Naive thymus-derived CD8-positive, alpha-beta T cell (primary cell): ENCODE measurements at regions not wholly inside any gene's neighbourhood (a gene's known extent, or its start where the extent isn't known, plus 50 kb on each side); places are given as distances from the start of the nearest gene placed in this dataset.

Experiments
- ATAC-seq, 2 donors: fragments of 150-1000 bp; cut with Tn5 transposase in 1 of 2; sonication (Bioruptor Pico), chemical (Tn5 transposase) in 1 of 2; 1 replicate in 1 of 2; 2 replicates in 1 of 2; pipeline ENCODE4 v1.10.0; 2021; ENCODE audit warnings: mild to moderate bottlenecking in 2 of 2, moderate library complexity in 2 of 2
- POLR2A ChIA-PET: fragments of 350-600 bp; sonication (Branson Sonifier 250); formaldehyde crosslinking; loops from one replicate; lab custom pipeline; 2021; ENCODE audit warnings: antibody characterized with exemption; lab: Charles Lee
- DNase-seq, 10 donors: peaks; one replicate each; pipeline versions ENCODE4 v3.0.0 to v3.0.0-alpha.2; 2020 to 2022
- H3K27ac Mint-ChIP-seq, 10 donors: one replicate each; pipeline ENCODE4 v1.8.0; 2020 to 2022; ENCODE audit warnings: mild to moderate bottlenecking in 10 of 10, mixed read lengths in 10 of 10, moderate library complexity in 4 of 10, inconsistent platforms in 1 of 10
- H3K27me3 Mint-ChIP-seq, 5 donors: one replicate each; pipeline ENCODE4 v1.8.0; 2021 to 2022; ENCODE audit warnings: mixed read lengths in 5 of 5
- H3K36me3 Mint-ChIP-seq, 3 donors: one replicate each; pipeline ENCODE4 v1.8.0; 2020 to 2022; ENCODE audit warnings: mixed read lengths in 3 of 3, mild to moderate bottlenecking in 2 of 3, inconsistent platforms in 1 of 3
- H3K4me1 Mint-ChIP-seq, 4 donors: one replicate each; pipeline ENCODE4 v1.8.0; 2021 to 2022; ENCODE audit warnings: mixed read lengths in 4 of 4
- H3K4me3 Mint-ChIP-seq, 10 donors: one replicate each; pipeline ENCODE4 v1.8.0; 2020 to 2022; ENCODE audit warnings: mild to moderate bottlenecking in 10 of 10, mixed read lengths in 10 of 10, moderate library complexity in 6 of 10, inconsistent platforms in 1 of 10
- H3K9me3 Mint-ChIP-seq, 9 donors: one replicate each; pipeline ENCODE4 v1.8.0; 2020 to 2022; ENCODE audit warnings: mixed read lengths in 9 of 9, mild to moderate bottlenecking in 3 of 9, inconsistent platforms in 1 of 9, moderate library complexity in 1 of 9

- DNase-seq, result no peak
- no peak for ATAC-seq
- Mint-ChIP-seq H3K4me1 (no peaks in the 10 kb centered on the region), H3K27ac (no peak overlapping the region), H3K27me3 (peaks cover 0 to 3% (median 0%) of the 10 kb centered on the region in 5 donors), H3K4me3 (no peak overlapping the region), H3K36me3 (no peaks in the 10 kb centered on the region), H3K9me3 (peaks cover 0 to 22% (median 1%) of the 10 kb centered on the region in 9 donors)
- POLR2A ChIA-PET, result no interaction called here
Observed at GRCh38 chr5:60330236-60330635, 369.7 kb downstream of the DEPDC1B start.

- no peak overlapping the region for H3K4me3 Mint-ChIP-seq
- ATAC-seq (no peak), DNase-seq (no peak)
- no peaks in the 10 kb centered on the region for H3K4me1 Mint-ChIP-seq
- POLR2A ChIA-PET, result no interaction called here
- H3K27me3 Mint-ChIP-seq, result peaks cover 0 to 7% (median 0%) of the 10 kb centered on the region in 5 donors
- H3K36me3 Mint-ChIP-seq, result peaks cover 0 to 8% (median 0%) of the 10 kb centered on the region in 3 donors
- H3K27ac Mint-ChIP-seq, result no peak overlapping the region
- H3K9me3 Mint-ChIP-seq, result peaks cover 6 to 42% (median 13%) of the 10 kb centered on the region in 9 donors
Observed at GRCh38 chr5:60325870-60326269, 374.1 kb downstream of the DEPDC1B start.

GRCh38 chr5:60323596-60323995 lies 376.4 kb downstream of the DEPDC1B start:
- no peaks in the 10 kb centered on the region for H3K4me1 Mint-ChIP-seq
- H3K36me3 Mint-ChIP-seq, result peaks cover 0 to 8% (median 0%) of the 10 kb centered on the region in 3 donors
- H3K27ac Mint-ChIP-seq, result no peak overlapping the region
- peaks cover 5 to 34% (median 17%) of the 10 kb centered on the region in 9 donors for H3K9me3 Mint-ChIP-seq
- DNase-seq, result no peak
- ATAC-seq, result no peak
- no peak overlapping the region for H3K4me3 Mint-ChIP-seq
- peaks cover 0 to 4% (median 1%) of the 10 kb centered on the region in 5 donors for H3K27me3 Mint-ChIP-seq
- POLR2A ChIA-PET, result no interaction called here

- no peaks in the 10 kb centered on the region for H3K27me3 Mint-ChIP-seq
- ATAC-seq (no peak), DNase-seq (no peak)
- H3K4me3 Mint-ChIP-seq, result no peak overlapping the region
- POLR2A ChIA-PET, result no interaction called here
- H3K4me1 Mint-ChIP-seq, result no peaks in the 10 kb centered on the region
- H3K36me3 Mint-ChIP-seq, result no peaks in the 10 kb centered on the region
- peaks cover 0 to 9% (median 5%) of the 10 kb centered on the region in 9 donors for H3K9me3 Mint-ChIP-seq
- H3K27ac Mint-ChIP-seq, result no peak overlapping the region
Observed at GRCh38 chr5:60312098-60312497, 387.9 kb downstream of the DEPDC1B start.

GRCh38 chr5:60299944-60300343 lies 400.0 kb downstream of the DEPDC1B start:
- Mint-ChIP-seq H3K4me3 (no peak overlapping the region), H3K27me3 (no peaks in the 10 kb centered on the region), H3K4me1 (no peaks in the 10 kb centered on the region), H3K27ac (no peak overlapping the region), H3K36me3 (peaks cover 0 to 5% (median 0%) of the 10 kb centered on the region in 3 donors), H3K9me3 (peaks cover 0 to 21% (median 4%) of the 10 kb centered on the region in 9 donors)
- DNase-seq (no peak), ATAC-seq (no peak)
- POLR2A ChIA-PET, result no interaction called here

GRCh38 chr5:60297658-60298057 lies 402.3 kb downstream of the DEPDC1B start:
- Mint-ChIP-seq H3K9me3 (peaks cover 0 to 21% (median 3%) of the 10 kb centered on the region in 9 donors), H3K4me3 (no peak overlapping the region), H3K27me3 (no peaks in the 10 kb centered on the region), H3K4me1 (no peaks in the 10 kb centered on the region), H3K36me3 (no peaks in the 10 kb centered on the region), H3K27ac (no peak overlapping the region)
- ATAC-seq (no peak), DNase-seq (no peak)
- POLR2A ChIA-PET, result no interaction called here

- Mint-ChIP-seq H3K4me1 (no peaks in the 10 kb centered on the region), H3K36me3 (no peaks in the 10 kb centered on the region), H3K27me3 (no peaks in the 10 kb centered on the region), H3K27ac (no peak overlapping the region), H3K4me3 (no peak overlapping the region), H3K9me3 (peaks cover 0 to 10% (median 3%) of the 10 kb centered on the region in 9 donors)
- DNase-seq (no peak), ATAC-seq (no peak)
- POLR2A ChIA-PET, result no interaction called here
Observed at GRCh38 chr5:60295423-60295822, 401.9 kb upstream of the PDE4D start.

GRCh38 chr5:60293518-60293917 lies 400.0 kb upstream of the PDE4D start:
- Mint-ChIP-seq H3K4me3 (no peak overlapping the region), H3K27me3 (peaks cover 0 to 3% (median 0%) of the 10 kb centered on the region in 5 donors), H3K4me1 (no peaks in the 10 kb centered on the region), H3K27ac (no peak overlapping the region), H3K9me3 (peaks cover 0 to 8% (median 3%) of the 10 kb centered on the region in 9 donors), H3K36me3 (no peaks in the 10 kb centered on the region)
- POLR2A ChIA-PET, result no interaction called here
- ATAC-seq, result no peak
- no peak for DNase-seq

- DNase-seq, result no peak
- POLR2A ChIA-PET, result no interaction called here
- Mint-ChIP-seq H3K4me3 (no peak overlapping the region), H3K36me3 (no peaks in the 10 kb centered on the region), H3K27me3 (peaks cover 0 to 3% (median 0%) of the 10 kb centered on the region in 5 donors), H3K27ac (no peak overlapping the region), H3K4me1 (no peaks in the 10 kb centered on the region), H3K9me3 (peaks cover 0 to 16% (median 0%) of the 10 kb centered on the region in 9 donors)
- no peak for ATAC-seq
Observed at GRCh38 chr5:60287174-60287771, 393.7 kb upstream of the PDE4D start.

- no peaks in the 10 kb centered on the region for H3K36me3 Mint-ChIP-seq
- no peak overlapping the region for H3K27ac Mint-ChIP-seq
- POLR2A ChIA-PET, result no interaction called here
Observed at GRCh38 chr5:60285910-60286309, 392.4 kb upstream of the PDE4D start.

GRCh38 chr5:60280943-60281342 lies 387.4 kb upstream of the PDE4D start:
- ATAC-seq, result no peak
- no peak overlapping the region for H3K4me3 Mint-ChIP-seq
- no peak overlapping the region for H3K27ac Mint-ChIP-seq
- H3K9me3 Mint-ChIP-seq, result peaks cover 0 to 3% (median 0%) of the 10 kb centered on the region in 9 donors
- no peaks in the 10 kb centered on the region for H3K4me1 Mint-ChIP-seq
- no peaks in the 10 kb centered on the region for H3K27me3 Mint-ChIP-seq
- H3K36me3 Mint-ChIP-seq, result no peaks in the 10 kb centered on the region
- DNase-seq, result no peak
- POLR2A ChIA-PET, result no interaction called here

More at GRCh38 chr5:60285910-60286309, 392.4 kb upstream of the PDE4D start:
- ATAC-seq (no peak), DNase-seq (no peak)
- no peaks in the 10 kb centered on the region for H3K4me1 Mint-ChIP-seq
- no peak overlapping the region for H3K4me3 Mint-ChIP-seq
- H3K27me3 Mint-ChIP-seq, result peaks cover 0 to 3% (median 0%) of the 10 kb centered on the region in 5 donors
- H3K9me3 Mint-ChIP-seq, result peaks cover 0 to 16% (median 0%) of the 10 kb centered on the region in 9 donors

- POLR2A ChIA-PET, result no interaction called here
- Mint-ChIP-seq H3K36me3 (no peaks in the 10 kb centered on the region), H3K4me3 (no peak overlapping the region), H3K9me3 (peaks cover 0 to 10% (median 2%) of the 10 kb centered on the region in 9 donors), H3K4me1 (no peaks in the 10 kb centered on the region), H3K27me3 (no peaks in the 10 kb centered on the region), H3K27ac (no peak overlapping the region)
- ATAC-seq, result no peak
- DNase-seq, result no peak
Observed at GRCh38 chr5:60277941-60278340, 384.4 kb upstream of the PDE4D start.

GRCh38 chr5:60274747-60275146 lies 381.2 kb upstream of the PDE4D start:
- Mint-ChIP-seq H3K4me3 (no peak overlapping the region), H3K36me3 (no peaks in the 10 kb centered on the region), H3K27me3 (no peaks in the 10 kb centered on the region), H3K9me3 (peaks cover 0 to 11% (median 2%) of the 10 kb centered on the region in 9 donors), H3K27ac (no peak overlapping the region), H3K4me1 (no peaks in the 10 kb centered on the region)
- ATAC-seq, result no peak
- POLR2A ChIA-PET, result no interaction called here
- no peak for DNase-seq

- ATAC-seq, result no peak
- Mint-ChIP-seq H3K36me3 (no peaks in the 10 kb centered on the region), H3K27ac (no peak overlapping the region), H3K4me1 (no peaks in the 10 kb centered on the region), H3K27me3 (no peaks in the 10 kb centered on the region), H3K9me3 (peaks cover 0 to 11% (median 0%) of the 10 kb centered on the region in 9 donors), H3K4me3 (no peak overlapping the region)
- no peak for DNase-seq
- POLR2A ChIA-PET, result no interaction called here
Observed at GRCh38 chr5:60271517-60271916, 378.0 kb upstream of the PDE4D start.
